Ovary (tissue), 3 donors: ENCODE measurements at regions not wholly inside any gene's neighbourhood (a gene's known extent, or its start where the extent isn't known, plus 50 kb on each side); places are given as distances from the start of the nearest gene placed in this dataset.

Source experiments
- EP300 ChIP-seq: sonication (generic); formaldehyde crosslinking; IDR thresholded peaks from one replicate; pipeline ENCODE4 v1.6.1; 2017; ENCODE audit warnings: antibody characterized with exemption
- POLR2A ChIP-seq: fragments of 450-650 bp; IDR thresholded peaks from one replicate; pipeline ENCODE4 v1.6.1; 2017; ENCODE audit warnings: antibody characterized with exemption, mild to moderate bottlenecking, moderate library complexity
- TF ChIP-seq, protein P1 (sequence below), 3 donors: fragments of 450-650 bp in 2 of 3; fragments of 200-600 bp in 1 of 3; IDR thresholded peaks; one replicate each; pipeline versions ENCODE4 v1.5.1 to v1.8.0; 2016 to 2022; ENCODE audit warnings: antibody characterized with exemption in 3 of 3, mild to moderate bottlenecking in 1 of 3
- donor health status: DM: no; HTN: no; CAD: no.

DNA sequence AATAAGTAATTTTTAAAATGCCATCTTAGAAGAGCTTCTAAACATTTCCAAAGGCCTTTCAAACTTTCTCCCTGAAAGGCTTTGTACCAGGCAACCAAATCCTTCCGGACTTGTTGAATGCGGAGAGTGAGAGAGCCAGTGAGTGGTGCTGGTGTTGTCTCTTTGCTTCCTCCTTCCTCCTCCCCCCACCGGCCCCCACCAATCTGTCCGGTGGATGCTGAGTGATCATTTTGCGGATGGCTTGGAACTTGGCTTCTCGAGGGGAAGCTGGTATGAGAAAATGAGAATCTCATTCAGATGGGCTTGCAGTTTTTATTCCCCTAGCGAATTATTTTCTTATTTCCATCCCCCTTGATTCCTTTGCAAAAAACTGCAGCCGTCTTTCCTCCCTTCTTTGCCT, 97.3 kb downstream of the ANKRD60 start:
- TF ChIP-seq POLR2A: no peak
- TF ChIP-seq, protein P1, sequence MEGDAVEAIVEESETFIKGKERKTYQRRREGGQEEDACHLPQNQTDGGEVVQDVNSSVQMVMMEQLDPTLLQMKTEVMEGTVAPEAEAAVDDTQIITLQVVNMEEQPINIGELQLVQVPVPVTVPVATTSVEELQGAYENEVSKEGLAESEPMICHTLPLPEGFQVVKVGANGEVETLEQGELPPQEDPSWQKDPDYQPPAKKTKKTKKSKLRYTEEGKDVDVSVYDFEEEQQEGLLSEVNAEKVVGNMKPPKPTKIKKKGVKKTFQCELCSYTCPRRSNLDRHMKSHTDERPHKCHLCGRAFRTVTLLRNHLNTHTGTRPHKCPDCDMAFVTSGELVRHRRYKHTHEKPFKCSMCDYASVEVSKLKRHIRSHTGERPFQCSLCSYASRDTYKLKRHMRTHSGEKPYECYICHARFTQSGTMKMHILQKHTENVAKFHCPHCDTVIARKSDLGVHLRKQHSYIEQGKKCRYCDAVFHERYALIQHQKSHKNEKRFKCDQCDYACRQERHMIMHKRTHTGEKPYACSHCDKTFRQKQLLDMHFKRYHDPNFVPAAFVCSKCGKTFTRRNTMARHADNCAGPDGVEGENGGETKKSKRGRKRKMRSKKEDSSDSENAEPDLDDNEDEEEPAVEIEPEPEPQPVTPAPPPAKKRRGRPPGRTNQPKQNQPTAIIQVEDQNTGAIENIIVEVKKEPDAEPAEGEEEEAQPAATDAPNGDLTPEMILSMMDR (IDR thresholded peaks at IDR 0.05): no peak
- no peak for TF ChIP-seq EP300
